Activated CD4-positive, alpha-beta memory T cell treated with anti-CD3 and anti-CD28 coated beads, Interleukin-2, amount 10 ng/mL, durations not matched to agents 7 days and 5 days (primary cell): ENCODE measurements at regions not wholly inside any gene's neighbourhood (a gene's known extent, or its start where the extent isn't known, plus 50 kb on each side); places are given as distances from the start of the nearest gene placed in this dataset.

Source experiments
- CTCF ChIA-PET: fragments of 350-600 bp; sonication (Branson Sonifier 250); formaldehyde crosslinking; loops from one replicate; lab custom pipeline; 2021; ENCODE audit warnings: antibody characterized with exemption, inconsistent platforms; lab: Charles Lee
- POLR2A ChIA-PET: fragments of 350-600 bp; sonication (Branson Sonifier 250); formaldehyde crosslinking; loops from one replicate; lab custom pipeline; 2021; ENCODE audit warnings: antibody characterized with exemption; lab: Charles Lee
- DNase-seq: peaks from one replicate; pipeline ENCODE4 v3.0.0-alpha.2; 2020
- H3K27ac Mint-ChIP-seq: one replicate; pipeline ENCODE4 v1.8.0; 2021; ENCODE audit warnings: mild to moderate bottlenecking, mixed read lengths
- H3K27me3 Mint-ChIP-seq: one replicate; pipeline ENCODE4 v1.8.0; 2021; ENCODE audit warnings: mixed read lengths
- H3K36me3 Mint-ChIP-seq: one replicate; pipeline ENCODE4 v1.8.0; 2021; ENCODE audit warnings: low read depth, mixed read lengths
- H3K4me1 Mint-ChIP-seq: one replicate; pipeline ENCODE4 v1.8.0; 2021; ENCODE audit warnings: mixed read lengths
- H3K4me3 Mint-ChIP-seq: one replicate; pipeline ENCODE4 v1.8.0; 2021; ENCODE audit warnings: mild to moderate bottlenecking, mixed read lengths
- H3K9me3 Mint-ChIP-seq: one replicate; pipeline ENCODE4 v1.8.0; 2021; ENCODE audit warnings: mixed read lengths

GRCh38 chr2:226360658-226361057, 439.0 kb downstream of the IRS1 start:
- H3K36me3 Mint-ChIP-seq, result no peaks in the 10 kb centered on the region
- DNase-seq, result no peak
- POLR2A ChIA-PET, result no interaction called here
- peaks cover 5% of the 10 kb centered on the region for H3K27me3 Mint-ChIP-seq
- no peaks in the 10 kb centered on the region for H3K4me1 Mint-ChIP-seq
- CTCF ChIA-PET, result interaction anchor here (0.7 kb wide), 1 partner anchor 442 kb away, joined by 3 read pairs; no protein-coding TSS in a partner anchor
- H3K9me3 Mint-ChIP-seq, result peaks cover 3% of the 10 kb centered on the region
- H3K4me3 Mint-ChIP-seq, result no peak overlapping the region
- no peak overlapping the region for H3K27ac Mint-ChIP-seq

GRCh38 chr2:226358688-226359087, 440.9 kb downstream of the IRS1 start:
- DNase-seq, result no peak
- H3K4me1 Mint-ChIP-seq, result no peaks in the 10 kb centered on the region
- H3K4me3 Mint-ChIP-seq, result no peak overlapping the region
- CTCF ChIA-PET, result no interaction called here
- POLR2A ChIA-PET, result no interaction called here
- peaks cover 7% of the 10 kb centered on the region for H3K27me3 Mint-ChIP-seq
- peaks cover 3% of the 10 kb centered on the region for H3K9me3 Mint-ChIP-seq
- no peaks in the 10 kb centered on the region for H3K36me3 Mint-ChIP-seq
- H3K27ac Mint-ChIP-seq, result no peak overlapping the region

- Mint-ChIP-seq H3K36me3 (no peaks in the 10 kb centered on the region), H3K9me3 (no peaks in the 10 kb centered on the region), H3K4me1 (no peaks in the 10 kb centered on the region), H3K27ac (no peak overlapping the region), H3K4me3 (no peak overlapping the region), H3K27me3 (peaks cover 7% of the 10 kb centered on the region)
- ChIA-PET CTCF (no interaction called here), POLR2A (no interaction called here)
- no peak for DNase-seq
These were observed 441.8 kb downstream of the IRS1 start for GRCh38 chr2:226357816-226358215.

GRCh38 chr2:226355600-226355999, 444.0 kb downstream of the IRS1 start:
- ChIA-PET POLR2A (no interaction called here), CTCF (no interaction called here)
- Mint-ChIP-seq H3K9me3 (no peaks in the 10 kb centered on the region), H3K4me3 (no peak overlapping the region), H3K36me3 (no peaks in the 10 kb centered on the region), H3K27ac (no peak overlapping the region), H3K4me1 (no peaks in the 10 kb centered on the region), H3K27me3 (peaks cover 7% of the 10 kb centered on the region)
- DNase-seq, result no peak

- no peaks in the 10 kb centered on the region for H3K9me3 Mint-ChIP-seq
- CTCF ChIA-PET, result no interaction called here
- peaks cover 4% of the 10 kb centered on the region for H3K27me3 Mint-ChIP-seq
- H3K4me3 Mint-ChIP-seq, result no peak overlapping the region
- H3K4me1 Mint-ChIP-seq, result no peaks in the 10 kb centered on the region
- no peak for DNase-seq
- POLR2A ChIA-PET, result no interaction called here
- no peak overlapping the region for H3K27ac Mint-ChIP-seq
- H3K36me3 Mint-ChIP-seq, result no peaks in the 10 kb centered on the region
These were observed 445.2 kb downstream of the IRS1 start for GRCh38 chr2:226354434-226354833.

GRCh38 chr2:226352941-226353560, 446.6 kb downstream of the IRS1 start:
- H3K27me3 Mint-ChIP-seq, result peaks cover 2% of the 10 kb centered on the region
- H3K27ac Mint-ChIP-seq, result no peak overlapping the region
- no peak overlapping the region for H3K4me3 Mint-ChIP-seq
- no peaks in the 10 kb centered on the region for H3K9me3 Mint-ChIP-seq
- ChIA-PET POLR2A (no interaction called here), CTCF (no interaction called here)
- DNase-seq, result no peak
- no peaks in the 10 kb centered on the region for H3K4me1 Mint-ChIP-seq
- H3K36me3 Mint-ChIP-seq, result no peaks in the 10 kb centered on the region

GRCh38 chr2:226351711-226352110, 447.9 kb downstream of the IRS1 start:
- Mint-ChIP-seq H3K9me3 (no peaks in the 10 kb centered on the region), H3K27ac (no peak overlapping the region), H3K4me1 (no peaks in the 10 kb centered on the region), H3K27me3 (peaks cover 2% of the 10 kb centered on the region), H3K36me3 (no peaks in the 10 kb centered on the region), H3K4me3 (no peak overlapping the region)
- no peak for DNase-seq
- ChIA-PET CTCF (no interaction called here), POLR2A (no interaction called here)

- no peak for DNase-seq
- Mint-ChIP-seq H3K27ac (no peak overlapping the region), H3K27me3 (peaks cover 5% of the 10 kb centered on the region), H3K4me1 (peaks cover 2% of the 10 kb centered on the region), H3K36me3 (no peaks in the 10 kb centered on the region), H3K9me3 (no peaks in the 10 kb centered on the region), H3K4me3 (no peak overlapping the region)
- ChIA-PET POLR2A (no interaction called here), CTCF (no interaction called here)
These were observed 460.0 kb downstream of the IRS1 start for GRCh38 chr2:226339616-226340015.

GRCh38 chr2:226338825-226339224, 460.8 kb downstream of the IRS1 start:
- Mint-ChIP-seq H3K4me1 (peaks cover 2% of the 10 kb centered on the region), H3K36me3 (no peaks in the 10 kb centered on the region), H3K4me3 (no peak overlapping the region), H3K9me3 (no peaks in the 10 kb centered on the region), H3K27me3 (peaks cover 5% of the 10 kb centered on the region), H3K27ac (no peak overlapping the region)
- POLR2A ChIA-PET, result no interaction called here
- DNase-seq, result no peak
- CTCF ChIA-PET, result no interaction called here

GRCh38 chr2:226337941-226338600, 461.5 kb downstream of the IRS1 start:
- H3K27ac Mint-ChIP-seq, result no peak overlapping the region
- no peaks in the 10 kb centered on the region for H3K9me3 Mint-ChIP-seq
- H3K27me3 Mint-ChIP-seq, result peaks cover 5% of the 10 kb centered on the region
- ChIA-PET CTCF (no interaction called here), POLR2A (no interaction called here)
- no peaks in the 10 kb centered on the region for H3K36me3 Mint-ChIP-seq
- no peak overlapping the region for H3K4me3 Mint-ChIP-seq
- no peak for DNase-seq
- H3K4me1 Mint-ChIP-seq, result peaks cover 2% of the 10 kb centered on the region

- no peaks in the 10 kb centered on the region for H3K9me3 Mint-ChIP-seq
- DNase-seq, result no peak
- H3K27ac Mint-ChIP-seq, result no peak overlapping the region
- ChIA-PET POLR2A (no interaction called here), CTCF (interaction anchor here (1.2 to 1.3 kb wide), 2 partner anchors 447 to 464 kb away, joined by 3 to 4 read pairs; partner anchors contain the start of gene IRS1)
- H3K4me1 Mint-ChIP-seq, result peaks cover 2% of the 10 kb centered on the region
- no peak overlapping the region for H3K4me3 Mint-ChIP-seq
- H3K27me3 Mint-ChIP-seq, result peaks cover 5% of the 10 kb centered on the region
- no peaks in the 10 kb centered on the region for H3K36me3 Mint-ChIP-seq
These were observed 463.3 kb downstream of the IRS1 start for GRCh38 chr2:226336283-226336682.

GRCh38 chr2:226334981-226335720, 464.5 kb downstream of the IRS1 start:
- Mint-ChIP-seq H3K27me3 (peaks cover 5% of the 10 kb centered on the region), H3K4me1 (peaks cover 2% of the 10 kb centered on the region), H3K27ac (no peak overlapping the region), H3K4me3 (no peak overlapping the region), H3K9me3 (no peaks in the 10 kb centered on the region), H3K36me3 (no peaks in the 10 kb centered on the region)
- no peak for DNase-seq
- ChIA-PET POLR2A (no interaction called here), CTCF (interaction anchor here (1.2 to 1.3 kb wide), 2 partner anchors 446 to 465 kb away, joined by 3 to 4 read pairs; partner anchors contain the start of gene IRS1)

- Mint-ChIP-seq H3K36me3 (no peaks in the 10 kb centered on the region), H3K9me3 (no peaks in the 10 kb centered on the region), H3K27ac (no peak overlapping the region), H3K4me3 (no peak overlapping the region), H3K27me3 (no peaks in the 10 kb centered on the region), H3K4me1 (no peaks in the 10 kb centered on the region)
- no peak for DNase-seq
- POLR2A ChIA-PET, result no interaction called here
- CTCF ChIA-PET, result no interaction called here
These were observed 466.2 kb downstream of the IRS1 start for GRCh38 chr2:226333388-226333787.
